ENCODE measurements at regions not wholly inside any gene's neighbourhood (a gene's known extent, or its start where the extent isn't known, plus 50 kb on each side); places are given as distances from the start of the nearest gene placed in this dataset.
A peak's percentile ranks its signal among the peaks of the same experiment; 100 is the strongest.

DNA sequence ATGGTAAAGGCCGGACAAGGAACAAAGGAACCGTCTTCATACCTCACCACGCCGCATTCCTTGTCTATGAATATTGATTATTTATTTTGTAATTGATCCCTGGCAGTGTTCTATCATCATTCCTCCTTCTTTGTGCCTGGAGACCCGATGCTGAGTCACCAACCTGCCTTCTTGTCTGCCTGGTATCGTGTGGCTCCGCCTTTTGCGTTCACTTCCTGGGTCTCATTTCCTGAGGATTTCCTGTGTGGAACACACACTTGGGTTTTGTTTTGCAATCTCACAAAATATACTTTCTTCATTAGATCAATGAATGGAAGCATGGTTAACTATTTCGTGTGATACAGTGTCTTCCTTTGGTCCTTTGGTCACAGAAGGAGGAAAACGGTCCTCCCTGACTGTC is 95.5 kb upstream of the SNTG2 start:
- H3K4me1 ChIP-seq = no peaks in the 10 kb centered on the region
- H3K9me3 ChIP-seq = no peaks in the 10 kb centered on the region
- TF ChIP-seq CTCF (IDR thresholded peaks at IDR 0.05 in 4 of 5, conservative IDR thresholded peaks at IDR 0.05 in 1 of 5) (no peak), POLR2A (IDR thresholded peaks at IDR 0.05) (no peak)
- ATAC-seq = no peak
- H3K27ac ChIP-seq = no peak overlapping the region
- no peak for DNase-seq
- in situ Hi-C loops (cut with MboI; ENCODE audit: low sequenced_read_pairs in 4 of 4) = no loop called here
- no peak overlapping the region for H3K4me3 ChIP-seq
- no peaks in the 10 kb centered on the region for H3K27me3 ChIP-seq
- intact Hi-C loops (cut with DNase I; ENCODE audit: low total_unique reads) = no loop called here
- no peaks in the 10 kb centered on the region for H3K36me3 ChIP-seq

DNA sequence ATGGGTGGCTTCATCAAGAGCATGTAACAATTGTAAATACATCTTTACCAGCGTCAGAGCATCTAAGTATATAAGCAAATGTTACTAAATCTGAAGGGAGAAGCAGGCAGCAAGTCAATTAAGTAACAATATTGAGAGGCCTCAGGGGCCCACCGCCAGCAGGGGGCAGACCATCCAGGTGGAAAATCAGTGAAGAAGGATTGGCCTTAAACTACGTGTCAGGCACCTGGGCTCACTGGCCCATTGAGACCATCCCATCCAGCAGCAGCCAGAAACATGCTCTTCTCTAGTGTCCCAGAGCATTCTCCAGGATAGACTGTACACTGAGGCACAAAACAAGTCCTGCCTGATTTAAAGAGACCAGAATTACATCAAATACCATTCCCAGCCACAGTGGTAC is 96.2 kb upstream of the SNTG2 start:
- DNase-seq = no peak
- intact Hi-C loops (cut with DNase I; ENCODE audit: low total_unique reads) (loop anchor here (5.0 kb wide), 1 partner anchor 693 kb away; no protein-coding TSS in a partner anchor), in situ Hi-C loops (cut with MboI; ENCODE audit: low sequenced_read_pairs in 4 of 4) (no loop called here)

GRCh38 chr2:853203-853870 is 97.3 kb upstream of the SNTG2 start:
- H3K27ac ChIP-seq = no peak overlapping the region
- in situ Hi-C loops (cut with MboI; ENCODE audit: low sequenced_read_pairs in 4 of 4) = no loop called here
- H3K36me3 ChIP-seq = no peaks in the 10 kb centered on the region
- H3K9me3 ChIP-seq = no peaks in the 10 kb centered on the region
- no peak for TF ChIP-seq POLR2A (IDR thresholded peaks at IDR 0.05)
- TF ChIP-seq CTCF (IDR thresholded peaks at IDR 0.05 in 4 of 5, conservative IDR thresholded peaks at IDR 0.05 in 1 of 5) = no peak
- intact Hi-C loops (cut with DNase I; ENCODE audit: low total_unique reads) = loop anchor here (5.0 kb wide), 1 partner anchor 694 kb away; no protein-coding TSS in a partner anchor
- no peak for DNase-seq
- no peak for ATAC-seq
- H3K4me3 ChIP-seq = no peak overlapping the region
- H3K27me3 ChIP-seq = no peaks in the 10 kb centered on the region
- no peaks in the 10 kb centered on the region for H3K4me1 ChIP-seq

More for the DNA sequence above, 96.2 kb upstream of the SNTG2 start:
- TF ChIP-seq POLR2A (IDR thresholded peaks at IDR 0.05) = no peak
- peak in 3 of 5 experiments; percentile 24 to 49 (median 46) for TF ChIP-seq CTCF (IDR thresholded peaks at IDR 0.05 in 4 of 5, conservative IDR thresholded peaks at IDR 0.05 in 1 of 5)
- ATAC-seq = no peak
- no peaks in the 10 kb centered on the region for H3K4me1 ChIP-seq
- no peaks in the 10 kb centered on the region for H3K9me3 ChIP-seq
- H3K27me3 ChIP-seq = no peaks in the 10 kb centered on the region
- no peak overlapping the region for H3K27ac ChIP-seq
- no peak overlapping the region for H3K4me3 ChIP-seq
- no peaks in the 10 kb centered on the region for H3K36me3 ChIP-seq

- Histone ChIP-seq H3K27me3 (no peaks in the 10 kb centered on the region), H3K4me3 (no peak overlapping the region), H3K36me3 (no peaks in the 10 kb centered on the region), H3K9me3 (no peaks in the 10 kb centered on the region), H3K4me1 (no peaks in the 10 kb centered on the region), H3K27ac (no peak overlapping the region)
- in situ Hi-C loops (cut with MboI; ENCODE audit: low sequenced_read_pairs in 4 of 4) (no loop called here), intact Hi-C loops (cut with DNase I; ENCODE audit: low total_unique reads) (loop anchor here (5.0 kb wide), 1 partner anchor 695 kb away; no protein-coding TSS in a partner anchor)
- DNase-seq = no peak
- TF ChIP-seq POLR2A (IDR thresholded peaks at IDR 0.05) = no peak
- TF ChIP-seq CTCF (IDR thresholded peaks at IDR 0.05 in 4 of 5, conservative IDR thresholded peaks at IDR 0.05 in 1 of 5) = no peak
- ATAC-seq = no peak
These were observed 98.5 kb upstream of the SNTG2 start for GRCh38 chr2:852168-852567.

All from gastrocnemius medialis (tissue), 4 donors.